RWPE2 (cell line): ENCODE measurements at regions not wholly inside any gene's neighbourhood (a gene's known extent, or its start where the extent isn't known, plus 50 kb on each side); places are given as distances from the start of the nearest gene placed in this dataset.

Experiments
- ATAC-seq: fragments of 200-7000 bp; cut with Tn5 transposase; 3 replicates; pipeline ENCODE4 v1.9.1; 2021; ENCODE audit warnings: low read depth
- DNase-seq: peaks from one replicate; pipeline ENCODE4 v3.0.0-alpha.2; 2020; ENCODE audit warnings: low spot score
- H3K27ac ChIP-seq: fragments of 450-650 bp; 2 replicates; pipeline ENCODE4 v1.5.1; 2017; ENCODE audit warnings: mild to moderate bottlenecking; ENCODE audit not compliant: poor library complexity, severe bottlenecking
- H3K27me3 ChIP-seq: fragments of 250-450 bp; sonication (Bioruptor Pico); 2 replicates; pipeline ENCODE4 v1.5.1; 2021; ENCODE audit warnings: mild to moderate bottlenecking, moderate library complexity; ENCODE audit not compliant: insufficient read depth, poor library complexity, severe bottlenecking
- H3K36me3 ChIP-seq: fragments of 250-450 bp; sonication (Bioruptor Pico); 2 replicates; pipeline ENCODE4 v1.5.1; 2020; ENCODE audit warnings: low read depth, mild to moderate bottlenecking, moderate library complexity
- H3K4me1 ChIP-seq: fragments of 250-450 bp; sonication (Bioruptor Pico); 2 replicates; pipeline ENCODE4 v1.5.1; 2021; ENCODE audit warnings: mild to moderate bottlenecking, moderate library complexity; ENCODE audit not compliant: insufficient read depth, poor library complexity, severe bottlenecking
- H3K4me3 ChIP-seq: fragments of 250-450 bp; sonication (Bioruptor Pico); 2 replicates; pipeline ENCODE4 v1.5.1; 2021; ENCODE audit warnings: mild to moderate bottlenecking, moderate library complexity; ENCODE audit not compliant: severe bottlenecking
- H3K9me3 ChIP-seq: fragments of 250-450 bp; sonication (Bioruptor Pico); 2 replicates; pipeline ENCODE4 v1.5.1; 2021; ENCODE audit warnings: mild to moderate bottlenecking, moderate library complexity; ENCODE audit not compliant: severe bottlenecking
- TF ChIP-seq, protein P1 (sequence below): fragments of 450-650 bp; IDR thresholded peaks from one replicate; pipeline ENCODE4 v1.5.1; 2017; ENCODE audit warnings: mild to moderate bottlenecking, moderate library complexity; ENCODE audit not compliant: poor library complexity, severe bottlenecking

- TF ChIP-seq, protein P1, sequence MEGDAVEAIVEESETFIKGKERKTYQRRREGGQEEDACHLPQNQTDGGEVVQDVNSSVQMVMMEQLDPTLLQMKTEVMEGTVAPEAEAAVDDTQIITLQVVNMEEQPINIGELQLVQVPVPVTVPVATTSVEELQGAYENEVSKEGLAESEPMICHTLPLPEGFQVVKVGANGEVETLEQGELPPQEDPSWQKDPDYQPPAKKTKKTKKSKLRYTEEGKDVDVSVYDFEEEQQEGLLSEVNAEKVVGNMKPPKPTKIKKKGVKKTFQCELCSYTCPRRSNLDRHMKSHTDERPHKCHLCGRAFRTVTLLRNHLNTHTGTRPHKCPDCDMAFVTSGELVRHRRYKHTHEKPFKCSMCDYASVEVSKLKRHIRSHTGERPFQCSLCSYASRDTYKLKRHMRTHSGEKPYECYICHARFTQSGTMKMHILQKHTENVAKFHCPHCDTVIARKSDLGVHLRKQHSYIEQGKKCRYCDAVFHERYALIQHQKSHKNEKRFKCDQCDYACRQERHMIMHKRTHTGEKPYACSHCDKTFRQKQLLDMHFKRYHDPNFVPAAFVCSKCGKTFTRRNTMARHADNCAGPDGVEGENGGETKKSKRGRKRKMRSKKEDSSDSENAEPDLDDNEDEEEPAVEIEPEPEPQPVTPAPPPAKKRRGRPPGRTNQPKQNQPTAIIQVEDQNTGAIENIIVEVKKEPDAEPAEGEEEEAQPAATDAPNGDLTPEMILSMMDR = no peak
- H3K9me3 ChIP-seq = no peaks in the 10 kb centered on the region
- ATAC-seq (no peak), DNase-seq (no peak)
- H3K36me3 ChIP-seq = no peaks in the 10 kb centered on the region
- no peak overlapping the region for H3K27ac ChIP-seq
- no peak overlapping the region for H3K4me3 ChIP-seq
- no peaks in the 10 kb centered on the region for H3K4me1 ChIP-seq
- no peaks in the 10 kb centered on the region for H3K27me3 ChIP-seq
Measured at GRCh38 chr4:135281230-135281629, 1079.6 kb upstream of the PABPC4L start.

DNA sequence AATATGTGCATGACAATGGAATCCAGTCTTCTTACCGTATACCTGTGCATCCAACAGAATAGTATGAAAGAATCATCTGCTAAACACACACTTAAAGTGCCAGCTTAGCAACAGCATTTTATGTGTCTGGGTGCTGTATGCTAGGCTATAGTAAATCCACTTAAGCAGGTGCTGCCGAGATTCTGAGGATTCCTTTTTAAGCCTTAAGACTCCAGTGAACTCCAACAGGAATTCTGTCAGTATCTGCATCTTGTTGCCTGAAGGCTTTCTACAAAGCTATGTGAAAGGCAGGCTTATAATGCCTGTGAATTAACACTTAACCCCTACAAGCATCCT lies 1076.4 kb upstream of the PABPC4L start:
- Histone ChIP-seq H3K27me3 (peaks cover 4% of the 10 kb centered on the region), H3K9me3 (no peaks in the 10 kb centered on the region), H3K36me3 (no peaks in the 10 kb centered on the region), H3K4me1 (no peaks in the 10 kb centered on the region), H3K4me3 (no peak overlapping the region), H3K27ac (no peak overlapping the region)
- TF ChIP-seq, protein P1 = no peak
- ATAC-seq (no peak), DNase-seq (no peak)

GRCh38 chr4:135277068-135277979 lies 1075.7 kb upstream of the PABPC4L start:
- Histone ChIP-seq H3K4me1 (no peaks in the 10 kb centered on the region), H3K36me3 (no peaks in the 10 kb centered on the region), H3K27me3 (peaks cover 4% of the 10 kb centered on the region), H3K4me3 (no peak overlapping the region), H3K9me3 (no peaks in the 10 kb centered on the region), H3K27ac (no peak overlapping the region)
- DNase-seq (no peak), ATAC-seq (no peak)
- TF ChIP-seq, protein P1 = no peak

DNA sequence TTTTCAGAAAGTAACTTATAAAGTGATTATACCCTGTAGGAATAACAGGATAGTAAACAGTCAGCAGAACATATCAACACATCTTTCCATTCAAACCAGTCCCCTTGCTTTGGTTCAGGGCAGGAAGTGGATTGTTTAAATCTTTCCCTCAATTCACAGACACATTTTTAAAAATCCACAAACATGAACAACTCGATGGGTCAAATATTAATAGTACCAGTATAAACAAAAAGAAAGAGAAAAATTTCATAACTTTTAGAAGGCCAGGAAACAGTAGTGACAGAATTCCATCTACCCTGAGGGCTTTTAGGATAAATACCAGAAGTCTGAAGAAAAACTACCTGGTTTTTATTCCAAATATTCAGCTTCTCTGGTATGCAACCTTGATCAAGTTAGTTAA lies 1072.8 kb upstream of the PABPC4L start:
- H3K27me3 ChIP-seq = peaks cover 4% of the 10 kb centered on the region
- no peak overlapping the region for H3K4me3 ChIP-seq
- H3K36me3 ChIP-seq = no peaks in the 10 kb centered on the region
- H3K27ac ChIP-seq = no peak overlapping the region
- TF ChIP-seq, protein P1 = no peak
- no peak for DNase-seq
- H3K9me3 ChIP-seq = no peaks in the 10 kb centered on the region
- no peaks in the 10 kb centered on the region for H3K4me1 ChIP-seq
- ATAC-seq = no peak
